ENCODE measurements at regions not wholly inside any gene's neighbourhood (a gene's known extent, or its start where the extent isn't known, plus 50 kb on each side); places are given as distances from the start of the nearest gene placed in this dataset.
A peak's percentile ranks its signal among the peaks of the same experiment; 100 is the strongest.

GRCh38 chr3:186477876-186478275 lies 66.3 kb downstream of the CRYGS start:
- H3K4me1 ChIP-seq = peaks cover 0 to 9% (median 0%) of the 10 kb centered on the region in 12 donors
- WGBS, 4 donors = 80 to 87% (median 82%) methylated on average over 4 of the region's 4 CpGs
- peaks cover 0 to 4% (median 0%) of the 10 kb centered on the region in 9 donors for H3K27me3 ChIP-seq
- TF ChIP-seq POLR2A (IDR thresholded peaks at IDR 0.05) = no peak
- TF ChIP-seq CTCF (IDR thresholded peaks at IDR 0.05) = no peak
- H3K27ac ChIP-seq = no peak overlapping the region
- DNase-seq = no peak
- no peaks in the 10 kb centered on the region for H3K36me3 ChIP-seq
- no peaks in the 10 kb centered on the region for H3K9me3 ChIP-seq
- no peak for ATAC-seq
- intact Hi-C loops (cut with DNase I) = no loop called here
- no peak overlapping the region for H3K4me3 ChIP-seq

- H3K4me1 ChIP-seq = peaks cover 0 to 9% (median 0%) of the 10 kb centered on the region in 12 donors
- TF ChIP-seq POLR2A (IDR thresholded peaks at IDR 0.05) (no peak), CTCF (IDR thresholded peaks at IDR 0.05) (no peak)
- WGBS, 4 donors = 90 to 93% (median 91%) methylated on average over 8 of the region's 8 CpGs
- no peaks in the 10 kb centered on the region for H3K36me3 ChIP-seq
- DNase-seq = no peak
- H3K9me3 ChIP-seq = no peaks in the 10 kb centered on the region
- H3K27ac ChIP-seq = no peak overlapping the region
- intact Hi-C loops (cut with DNase I) = no loop called here
- no peak overlapping the region for H3K4me3 ChIP-seq
- ATAC-seq = no peak
- peaks cover 0 to 4% (median 0%) of the 10 kb centered on the region in 9 donors for H3K27me3 ChIP-seq
Observed at GRCh38 chr3:186477033-186477432, 67.1 kb downstream of the CRYGS start.

GRCh38 chr3:186476541-186476940 lies 67.6 kb downstream of the CRYGS start:
- H3K36me3 ChIP-seq = no peaks in the 10 kb centered on the region
- DNase-seq = no peak
- H3K27ac ChIP-seq = no peak overlapping the region
- intact Hi-C loops (cut with DNase I) = no loop called here
- no peak for TF ChIP-seq POLR2A (IDR thresholded peaks at IDR 0.05)
- no peak for TF ChIP-seq CTCF (IDR thresholded peaks at IDR 0.05)
- peaks cover 0 to 4% (median 0%) of the 10 kb centered on the region in 9 donors for H3K27me3 ChIP-seq
- ATAC-seq = no peak
- no peak overlapping the region for H3K4me3 ChIP-seq
- H3K4me1 ChIP-seq = peaks cover 0 to 9% (median 0%) of the 10 kb centered on the region in 12 donors
- H3K9me3 ChIP-seq = no peaks in the 10 kb centered on the region
- WGBS, 4 donors = 83 to 93% (median 90%) methylated on average over 2 of the region's 2 CpGs

GRCh38 chr3:186476044-186476468 lies 68.1 kb downstream of the CRYGS start:
- ATAC-seq (peak; percentile 44 to 89 (median 68)), DNase-seq (peak in 1 of 5 donors; percentile 39)
- H3K4me1 ChIP-seq = peaks cover 0 to 9% (median 0%) of the 10 kb centered on the region in 12 donors
- no peaks in the 10 kb centered on the region for H3K36me3 ChIP-seq
- intact Hi-C loops (cut with DNase I) = no loop called here
- peaks cover 0 to 4% (median 0%) of the 10 kb centered on the region in 9 donors for H3K27me3 ChIP-seq
- H3K9me3 ChIP-seq = no peaks in the 10 kb centered on the region
- H3K4me3 ChIP-seq = no peak overlapping the region
- 25 to 39% (median 34%) methylated on average over 3 of the region's 3 CpGs for WGBS, 4 donors
- no peak overlapping the region for H3K27ac ChIP-seq
- TF ChIP-seq CTCF (IDR thresholded peaks at IDR 0.05) (no peak), POLR2A (IDR thresholded peaks at IDR 0.05) (no peak)

All from heart left ventricle (tissue), 16 donors.